NCI-H510A (cell line): ENCODE measurements at regions not wholly inside any gene's neighbourhood (a gene's known extent, or its start where the extent isn't known, plus 50 kb on each side); places are given as distances from the start of the nearest gene placed in this dataset.

Experiments used
- DNase-seq: peaks from one replicate; lab custom pipeline; 2025; lab: John Stamatoyannopoulos, UW

DNA sequence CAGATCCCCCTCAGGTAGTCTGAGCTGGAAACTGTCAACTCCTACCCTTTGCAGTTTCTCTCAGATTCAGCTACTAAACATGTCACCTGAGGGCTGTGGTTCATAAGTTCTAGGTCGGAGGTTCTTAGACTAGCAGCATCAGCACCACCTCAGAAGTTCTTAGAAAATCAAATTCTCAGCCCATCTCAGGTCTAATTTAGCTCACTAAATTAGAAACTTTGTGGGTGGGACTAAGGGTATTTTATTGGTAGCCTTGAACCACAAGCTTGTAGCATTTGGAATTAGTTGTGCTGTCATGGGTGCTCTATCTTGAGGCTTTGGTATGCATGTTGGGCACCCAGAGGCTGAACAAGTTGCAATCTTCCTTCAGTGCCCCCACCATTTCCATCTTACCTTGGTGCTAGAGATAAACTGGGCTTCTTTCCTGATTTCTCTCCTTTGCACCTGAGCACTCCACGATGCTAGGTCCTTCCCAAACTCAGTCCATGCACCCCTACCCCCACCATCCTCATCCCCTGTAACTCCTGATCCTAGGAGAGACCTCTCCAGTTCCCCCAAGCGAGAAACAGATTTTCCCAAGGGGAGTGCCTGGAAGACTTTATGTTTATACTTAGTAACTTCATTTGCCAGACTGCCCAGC is 54.2 kb downstream of the S1PR1 start:
- no peak for DNase-seq

DNA sequence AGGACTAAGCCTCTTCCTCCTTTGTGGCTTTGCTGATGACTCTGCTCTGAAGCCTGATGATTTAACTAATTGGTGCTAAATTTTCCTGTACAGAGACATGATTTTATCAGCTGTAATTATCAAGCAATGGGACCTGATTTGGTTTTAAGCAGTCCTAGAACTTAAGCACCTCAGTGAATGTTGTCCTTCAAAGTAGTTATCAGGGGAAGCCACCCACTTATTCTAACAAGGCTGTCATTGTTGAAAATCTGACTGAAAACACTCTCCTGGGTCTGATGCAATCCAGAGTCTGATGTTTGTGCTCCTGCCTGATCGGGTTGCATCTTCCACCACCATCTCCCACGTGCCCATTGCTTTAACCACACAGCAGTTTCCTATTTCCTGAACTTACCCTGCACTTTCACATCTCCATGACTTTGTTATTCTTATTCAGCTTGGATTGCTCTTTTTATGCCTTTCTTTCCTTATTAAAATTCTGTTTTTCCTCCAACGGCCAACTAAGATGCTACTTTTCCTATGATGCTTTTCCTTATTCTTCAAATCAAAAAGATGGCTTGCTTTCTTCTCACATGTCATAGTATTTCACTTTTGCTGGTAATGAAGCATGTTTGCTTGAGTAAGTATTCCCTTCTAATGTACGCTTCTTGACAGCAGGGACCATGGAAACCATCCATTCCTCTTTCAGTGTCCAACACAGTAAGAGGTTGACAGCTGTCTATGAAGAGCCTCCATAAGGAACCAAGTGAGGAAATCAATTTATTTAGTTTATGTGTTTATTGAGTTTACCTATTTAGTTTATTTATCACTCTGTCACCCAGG is 55.0 kb downstream of the S1PR1 start:
- DNase-seq, result no peak

DNA sequence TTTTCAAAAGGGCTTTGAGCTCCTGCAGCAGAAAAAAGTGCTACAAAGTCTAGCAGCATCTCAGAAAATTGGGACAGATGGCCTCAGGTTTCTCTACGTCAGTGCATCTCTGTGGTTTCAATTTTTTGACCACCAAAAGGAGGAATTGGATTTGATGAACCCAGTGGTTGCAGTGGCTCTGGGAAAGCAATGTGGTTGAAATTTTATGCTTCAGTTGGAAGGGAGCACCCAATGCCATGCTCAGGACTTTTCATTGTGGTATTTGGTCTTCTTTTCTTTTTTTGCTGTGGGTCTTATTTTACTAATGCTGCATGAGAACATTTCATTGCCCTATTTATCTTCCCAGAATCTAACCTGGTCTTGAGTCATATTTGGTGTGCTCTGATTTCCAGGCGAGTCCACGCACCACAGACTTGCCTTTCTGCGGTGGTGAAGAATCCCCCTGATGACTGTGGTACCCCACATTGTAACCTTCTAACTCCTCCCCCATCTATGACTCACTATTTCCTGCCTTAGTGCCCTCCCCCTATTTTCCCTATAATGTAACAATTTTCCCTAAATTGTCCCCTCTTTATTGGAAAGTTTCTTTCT is 56.7 kb downstream of the S1PR1 start:
- no peak for DNase-seq

DNA sequence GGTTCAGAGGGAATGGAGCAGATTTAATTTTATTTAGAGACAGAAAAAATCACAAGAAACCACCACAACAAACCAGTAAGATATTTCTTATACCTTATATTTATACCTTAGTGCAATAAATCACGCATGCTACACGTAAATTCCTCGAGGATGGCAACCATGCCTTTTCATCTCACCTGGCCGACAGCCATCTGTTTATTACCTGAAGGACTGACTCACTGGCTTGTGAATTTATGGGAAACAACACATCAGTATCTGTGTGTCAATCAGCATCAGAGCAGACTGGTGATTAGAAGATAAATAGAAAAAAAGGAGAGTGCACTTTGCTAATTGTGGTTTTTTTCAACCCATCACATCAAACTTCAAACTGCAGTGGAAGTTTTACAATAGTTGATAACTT is 58.4 kb downstream of the S1PR1 start:
- DNase-seq, result no peak

DNA sequence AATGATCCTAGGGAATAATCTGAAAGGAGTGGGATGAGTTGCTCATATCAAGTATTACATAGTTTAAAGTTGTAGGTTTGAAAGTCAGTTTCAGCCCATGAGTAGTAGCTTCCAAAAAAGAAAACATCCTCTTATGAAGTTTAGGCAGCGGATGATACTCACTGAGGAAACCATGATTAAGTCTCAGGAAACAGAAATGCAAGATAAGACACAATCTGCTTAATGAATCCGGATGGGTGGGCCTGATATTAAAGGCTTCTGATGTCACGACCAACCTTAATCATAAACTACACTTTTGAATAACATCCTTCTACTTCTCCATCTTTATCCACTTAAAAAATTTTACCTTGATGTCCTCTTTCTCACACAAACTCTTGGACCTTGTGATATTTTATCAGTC is 61.8 kb downstream of the S1PR1 start:
- DNase-seq, result no peak

DNA sequence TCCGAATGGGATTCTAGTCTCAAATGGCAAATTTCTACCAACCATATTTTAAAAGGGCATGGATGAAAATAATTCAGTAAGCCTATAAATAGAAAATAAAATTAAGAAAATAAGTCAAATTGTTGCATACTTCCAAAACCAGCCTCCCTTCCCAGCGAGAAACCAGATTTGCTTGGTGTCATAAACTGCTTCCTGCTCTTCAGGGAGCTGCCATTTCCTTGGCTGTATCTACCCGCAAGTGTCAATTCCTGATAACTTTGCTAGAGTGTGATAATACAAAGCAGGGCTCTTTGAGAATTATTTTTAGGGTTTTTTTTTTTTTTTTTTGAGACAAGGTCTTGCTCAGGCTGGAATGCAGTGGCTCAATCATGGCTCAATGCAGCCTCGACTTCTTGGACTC is 62.3 kb downstream of the S1PR1 start:
- DNase-seq, result no peak

DNA sequence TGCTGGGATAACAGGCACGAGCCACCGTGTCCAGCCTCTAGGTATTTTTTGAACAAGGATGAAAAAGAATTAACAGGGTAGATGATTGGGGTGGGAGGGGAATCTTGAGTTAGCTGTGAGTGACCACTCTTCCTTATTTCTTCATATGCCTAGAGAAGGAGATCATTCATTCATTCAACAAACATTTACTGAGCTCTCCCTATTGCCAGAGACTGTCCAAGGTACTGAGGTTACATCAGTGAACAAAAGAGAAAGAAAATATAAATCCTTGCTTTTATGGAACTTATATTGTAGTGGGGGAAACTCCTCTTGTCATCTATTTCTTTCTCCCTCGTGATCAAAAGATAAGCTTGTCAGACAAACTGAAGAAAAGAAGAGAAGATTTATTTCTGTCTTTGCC is 62.9 kb downstream of the S1PR1 start:
- DNase-seq, result no peak

DNA sequence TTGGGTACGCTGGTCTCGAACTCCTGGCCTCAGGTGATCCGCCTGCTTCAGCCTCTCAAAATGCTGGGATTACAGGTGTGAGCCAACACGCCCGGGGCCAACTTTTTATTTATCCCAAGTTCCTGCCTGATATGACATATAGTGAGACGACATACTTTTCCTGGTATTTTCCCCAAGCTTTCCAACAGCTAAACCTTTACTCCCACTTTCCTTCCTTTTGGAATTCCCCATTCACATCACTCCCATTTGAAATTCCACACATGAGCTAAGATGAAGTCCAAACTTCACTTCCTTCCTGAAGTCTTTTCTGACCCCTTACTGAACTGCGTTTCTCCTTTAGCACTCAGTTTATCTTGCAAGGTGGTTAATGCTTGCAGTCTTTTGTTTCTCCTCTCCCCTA is 64.1 kb downstream of the S1PR1 start:
- no peak for DNase-seq

DNA sequence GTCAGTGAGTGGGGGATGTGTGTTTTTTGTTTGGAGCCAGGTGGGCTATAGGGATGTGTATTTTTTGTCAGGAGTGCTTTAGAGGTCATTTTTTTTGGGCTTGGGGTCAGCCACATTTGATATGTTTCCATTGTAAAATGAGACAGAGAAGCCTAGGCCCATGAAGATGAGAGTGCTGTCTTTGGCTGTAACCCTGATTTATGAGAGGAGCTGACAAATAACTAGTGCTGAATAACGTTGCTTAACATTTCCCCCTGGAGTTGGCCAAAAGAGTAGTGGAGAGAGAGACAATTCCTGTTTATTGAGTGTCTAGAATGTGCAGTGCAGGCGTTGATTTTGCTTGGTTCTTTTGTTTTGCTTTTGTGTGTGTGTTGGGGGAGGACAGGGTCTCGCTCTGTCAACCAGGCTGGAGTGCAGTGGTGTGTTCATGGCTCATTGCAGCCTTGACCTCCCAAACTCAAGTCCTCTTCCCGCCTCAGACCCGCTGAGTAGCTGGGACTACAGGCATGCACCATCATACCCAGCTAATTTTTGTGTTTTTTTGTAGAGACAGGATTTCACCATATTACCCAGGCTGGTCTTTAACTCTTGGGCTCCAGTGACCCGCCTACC is 64.7 kb downstream of the S1PR1 start:
- DNase-seq, result no peak

DNA sequence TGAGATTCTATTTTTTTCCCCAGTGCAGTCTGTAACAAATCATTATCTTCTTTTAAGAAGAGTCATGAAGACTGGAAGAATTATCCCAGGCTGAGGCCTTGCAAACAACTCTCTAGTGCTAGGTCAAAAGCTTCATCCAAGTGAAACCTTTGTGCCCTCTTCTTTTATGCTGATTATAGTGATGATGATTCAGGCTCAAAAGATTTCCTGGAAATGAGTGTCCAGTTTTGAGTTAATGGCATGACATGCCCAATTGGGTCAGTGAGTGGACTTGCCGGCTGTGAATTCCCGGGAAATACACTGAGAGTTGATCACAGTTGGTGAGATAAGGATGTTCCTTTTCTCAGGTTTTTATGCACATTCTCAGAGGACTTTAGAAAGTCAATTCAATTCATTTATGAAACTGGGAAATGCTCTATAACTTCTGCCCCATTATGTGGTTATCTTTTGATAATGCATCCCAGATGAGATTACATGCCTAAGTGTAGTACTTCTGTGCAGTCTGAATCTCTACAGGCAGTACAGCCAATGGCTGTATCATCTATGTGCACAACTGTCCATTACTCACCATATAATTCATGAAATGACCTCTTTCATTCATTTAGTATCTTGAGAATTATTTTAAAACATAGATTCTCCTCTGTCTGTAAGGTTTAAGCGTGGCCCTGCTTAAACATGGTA is 66.2 kb downstream of the S1PR1 start:
- DNase-seq, result no peak

DNA sequence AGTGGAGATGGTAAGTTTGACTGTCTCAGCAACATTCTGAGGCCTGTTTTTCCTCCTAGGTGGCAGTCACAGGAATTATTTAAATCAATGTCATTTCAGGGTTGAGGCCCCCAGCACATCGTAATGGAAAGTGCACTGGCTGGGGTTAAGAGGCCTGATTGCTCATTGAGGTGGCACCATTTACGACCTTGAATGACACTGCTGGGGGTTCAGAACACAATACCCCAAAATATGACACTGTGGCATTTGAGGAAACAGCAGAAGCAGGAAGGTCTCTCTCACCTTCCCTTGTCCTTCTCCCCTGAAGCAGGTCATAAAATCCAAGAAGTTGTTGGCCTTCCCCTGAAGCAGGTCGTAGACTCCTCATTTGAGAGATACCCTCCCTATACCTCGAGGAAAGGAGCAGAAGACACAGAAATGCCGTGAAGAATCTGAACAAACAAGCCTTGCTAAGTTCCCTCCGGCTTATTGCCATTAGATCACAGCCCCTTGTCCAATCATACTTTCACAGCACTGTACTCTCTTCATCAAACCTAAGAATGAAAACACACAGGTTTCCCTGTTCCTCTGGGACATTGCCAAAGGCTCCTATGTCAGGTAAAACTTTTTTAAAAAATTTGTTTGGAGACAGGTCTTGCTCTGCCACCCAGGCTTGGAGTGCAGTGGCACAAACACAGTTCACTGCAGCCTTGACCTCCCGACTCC is 71.3 kb downstream of the S1PR1 start:
- no peak for DNase-seq

DNA sequence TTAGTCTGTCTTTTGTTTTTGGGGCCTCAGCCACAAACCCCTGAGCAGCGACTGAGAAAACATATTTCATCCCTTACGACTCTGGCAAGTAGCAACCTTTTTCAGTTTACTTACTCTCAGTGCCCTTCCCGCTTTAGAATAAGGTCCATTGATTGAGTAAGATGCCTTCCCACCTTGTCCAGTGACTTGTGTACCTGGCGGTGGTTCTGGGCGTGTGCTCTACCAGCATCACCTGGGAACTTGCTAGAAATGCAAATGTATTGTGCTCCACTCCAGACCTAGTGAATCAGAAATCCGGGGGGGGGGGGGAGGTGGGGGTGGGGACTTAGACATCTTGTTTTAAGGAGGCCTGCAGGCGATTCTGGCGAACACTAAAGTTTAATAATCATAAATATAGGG is 72.1 kb downstream of the S1PR1 start:
- DNase-seq, result no peak

DNA sequence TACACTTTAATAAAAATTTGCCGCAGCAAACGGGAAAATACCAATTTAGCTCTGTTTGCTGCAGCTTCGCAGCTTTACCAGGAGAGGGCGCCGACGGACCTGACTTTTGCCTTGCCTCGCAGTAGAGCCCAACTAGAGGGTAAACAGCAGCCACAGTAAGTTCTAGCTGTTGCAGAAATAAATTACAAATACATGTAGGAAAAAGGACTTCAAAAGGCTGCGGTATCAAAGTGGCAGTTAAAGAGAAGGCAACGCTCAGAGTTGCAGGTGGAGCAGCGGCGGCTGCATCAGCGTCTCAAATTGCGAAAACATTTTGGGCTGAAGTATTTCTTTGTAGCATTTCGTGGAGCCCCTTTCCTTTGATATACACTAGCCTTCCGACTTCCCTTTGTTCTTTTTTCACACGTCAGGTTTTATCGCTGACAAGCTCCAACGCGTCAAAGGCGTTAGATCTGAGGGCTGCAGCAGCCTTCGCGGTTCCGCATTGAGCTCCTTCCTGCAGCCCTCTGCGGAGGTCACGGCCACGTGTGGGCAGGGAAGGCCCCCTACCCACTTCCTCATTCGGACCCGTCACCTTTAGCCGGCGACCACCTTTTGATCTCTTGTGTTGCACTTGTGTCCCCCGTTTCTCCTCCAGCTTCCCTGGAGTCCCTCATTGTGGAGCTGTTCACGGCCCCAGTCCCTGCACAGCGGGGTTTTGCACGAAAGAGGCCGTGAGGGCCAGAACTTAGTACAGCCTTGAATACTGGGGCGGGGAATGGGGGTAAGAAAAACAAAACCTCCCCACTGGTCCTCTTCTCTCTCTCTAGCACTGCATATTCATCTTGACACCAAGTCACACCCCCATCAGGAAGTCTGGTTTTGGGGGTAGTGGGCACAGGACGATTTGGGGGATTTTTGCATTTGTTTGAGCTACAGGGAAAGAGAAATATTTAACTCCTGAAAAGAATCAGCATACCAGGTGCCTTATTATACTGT is 72.8 kb downstream of the S1PR1 start:
- DNase-seq, result peak; percentile 10

DNA sequence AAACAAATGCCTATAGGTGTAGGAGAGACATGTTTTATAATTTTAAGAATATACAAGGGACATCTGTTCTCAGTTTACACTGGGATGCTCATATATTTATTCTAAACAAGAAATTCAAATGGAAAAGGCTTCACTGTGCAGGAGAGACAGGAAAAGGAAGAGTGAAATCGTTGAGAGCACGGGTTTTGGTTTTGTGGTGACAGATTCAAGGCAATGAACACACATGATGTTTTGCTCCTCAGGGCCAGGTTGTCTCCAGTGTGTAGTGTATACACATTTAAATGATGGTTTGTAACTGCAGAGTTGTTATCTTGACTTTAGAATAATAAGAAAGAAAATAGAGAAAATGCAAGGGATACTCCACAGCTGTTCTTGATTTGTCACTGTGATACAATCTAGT is 73.7 kb downstream of the S1PR1 start:
- no peak for DNase-seq

DNA sequence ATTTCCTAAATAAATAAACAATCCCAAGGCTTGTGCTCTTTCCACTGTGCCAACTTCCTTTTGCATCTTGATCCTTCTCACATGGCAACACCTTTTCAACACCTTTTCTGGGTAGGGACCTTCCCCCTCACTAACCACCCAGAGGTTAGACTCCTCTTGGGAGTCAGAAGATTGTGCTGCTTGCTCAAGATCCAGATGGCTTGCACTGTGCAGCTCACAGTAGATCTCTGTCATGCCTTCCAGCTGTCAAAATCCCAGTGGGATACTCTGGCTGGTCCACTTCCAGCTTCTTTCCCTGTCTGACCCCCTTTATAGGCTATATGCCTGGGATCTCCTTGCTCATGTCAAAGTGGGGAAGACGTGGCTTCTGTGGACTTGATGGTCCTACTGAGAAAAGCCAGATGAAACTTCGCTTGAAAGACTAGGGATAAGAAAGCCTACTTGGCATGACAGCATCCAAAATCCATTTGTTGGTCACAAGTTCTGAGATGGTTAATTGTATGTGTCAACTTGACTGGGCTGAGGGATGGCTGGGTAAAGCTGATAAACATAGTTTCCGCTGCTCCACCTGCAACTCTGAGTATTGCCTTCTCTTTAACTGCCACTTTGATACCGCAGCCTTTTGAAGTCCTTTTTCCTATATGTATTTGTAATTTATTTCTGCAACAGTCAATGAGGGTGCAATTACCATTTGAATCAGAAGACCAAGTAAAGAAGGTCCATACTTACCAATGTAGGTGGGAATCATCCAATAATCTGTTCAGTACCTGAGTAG is 74.5 kb downstream of the S1PR1 start:
- no peak for DNase-seq

DNA sequence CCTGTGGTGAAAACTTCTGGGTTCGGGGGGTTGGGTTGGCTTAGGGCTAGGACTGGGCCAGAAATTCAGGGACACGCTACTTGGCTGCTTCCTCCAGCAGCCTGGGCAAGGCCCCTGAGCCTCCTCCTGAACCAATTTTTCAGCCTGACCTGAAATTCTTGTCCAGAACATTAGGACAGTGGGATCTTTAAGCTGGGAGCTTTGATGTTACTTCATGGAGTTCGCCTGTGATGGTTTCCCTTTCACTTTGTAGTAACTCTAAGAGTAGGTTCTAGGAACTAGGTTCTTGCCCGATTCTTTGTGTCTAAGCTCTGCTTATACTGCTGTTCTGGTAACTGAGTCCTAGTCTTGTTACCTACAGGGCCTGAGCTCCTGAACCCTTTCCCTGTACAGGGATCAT is 75.3 kb downstream of the S1PR1 start:
- no peak for DNase-seq

DNA sequence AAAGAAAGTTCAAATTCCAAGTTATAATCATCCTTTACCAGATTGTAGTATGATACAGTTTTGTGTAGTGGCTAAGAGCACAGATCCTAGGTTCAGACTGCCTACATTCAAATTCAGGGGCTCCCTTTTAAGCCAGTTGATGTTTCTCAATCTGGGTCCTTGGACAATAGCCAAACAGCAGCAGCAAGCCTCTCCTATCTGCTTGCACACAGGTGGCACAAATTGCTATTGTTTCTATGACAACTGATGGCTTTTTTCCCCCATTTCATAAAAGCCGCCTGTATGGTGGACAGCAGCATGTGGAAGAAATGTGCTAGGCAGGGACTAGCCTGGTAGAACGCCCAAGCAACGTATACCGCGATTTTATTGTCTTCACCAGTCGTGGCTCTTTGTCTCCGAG is 76.5 kb downstream of the S1PR1 start:
- no peak for DNase-seq

DNA sequence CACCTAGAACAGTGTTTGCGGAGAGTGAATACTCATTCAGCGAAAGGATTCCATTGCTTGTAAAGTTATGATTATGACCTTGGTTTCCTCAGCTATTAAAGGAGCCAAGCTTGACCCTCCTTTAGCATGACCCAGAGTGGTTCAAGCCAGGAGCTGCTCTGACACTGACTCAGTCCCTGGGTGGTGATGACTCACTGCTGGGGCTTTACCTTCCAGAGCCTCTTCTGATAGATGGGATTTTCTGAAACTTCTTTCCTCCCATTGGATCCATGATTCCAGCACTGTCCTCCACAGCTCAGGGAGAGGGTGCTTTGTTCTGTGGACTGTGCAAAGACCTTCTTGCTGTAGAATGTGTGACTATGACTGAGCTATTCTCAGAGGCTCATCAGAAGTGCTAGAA is 77.4 kb downstream of the S1PR1 start:
- DNase-seq, result no peak

DNA sequence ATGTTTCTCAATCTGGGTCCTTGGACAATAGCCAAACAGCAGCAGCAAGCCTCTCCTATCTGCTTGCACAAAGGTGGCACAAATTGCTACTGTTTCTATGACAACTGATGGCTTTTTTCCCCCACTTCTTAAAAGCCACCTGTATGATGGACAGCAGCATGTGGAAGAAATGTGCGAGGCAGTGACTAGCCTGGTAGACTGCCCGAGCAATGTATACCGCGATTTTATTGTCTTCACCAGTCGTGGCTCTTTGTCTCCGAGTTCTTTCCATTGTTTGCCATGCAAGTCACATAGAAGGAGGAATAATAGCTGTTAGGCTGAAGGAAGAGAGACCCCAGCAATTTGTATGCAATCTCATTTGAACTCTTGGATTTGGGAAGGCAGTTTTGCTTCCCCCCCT is 79.4 kb downstream of the S1PR1 start:
- DNase-seq, result no peak

DNA sequence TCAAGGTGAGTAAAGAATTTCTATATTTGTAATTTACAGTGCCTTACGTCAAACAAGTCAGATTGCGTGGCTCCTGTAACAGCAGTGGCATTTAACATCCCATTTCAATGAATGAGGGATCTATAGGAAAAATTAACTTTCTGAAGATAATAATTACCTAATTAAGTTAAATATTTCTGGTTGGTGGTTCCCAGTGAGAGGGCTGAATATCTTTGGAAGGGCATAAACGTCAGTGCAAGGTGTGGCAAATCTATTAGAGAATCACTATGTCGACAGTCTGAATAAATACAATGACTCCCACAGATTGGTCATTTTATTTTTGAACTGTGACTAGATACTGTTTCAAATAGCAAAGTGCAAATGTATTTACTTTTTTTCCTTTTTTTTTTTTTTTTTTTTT is 80.0 kb downstream of the S1PR1 start:
- DNase-seq, result no peak
